Endothelial cell of umbilical vein (primary cell): ENCODE measurements at regions not wholly inside any gene's neighbourhood (a gene's known extent, or its start where the extent isn't known, plus 50 kb on each side); places are given as distances from the start of the nearest gene placed in this dataset.

Experiments
- CTCF ChIP-seq, 2 donors: IDR thresholded peaks; 1 replicate in 1 of 2; 2 replicates in 1 of 2; pipeline ENCODE4 v1.5.1; 2011; ENCODE audit warnings: low read length in 2 of 2, mild to moderate bottlenecking in 2 of 2, moderate library complexity in 2 of 2, control low read depth in 1 of 2, inconsistent platforms in 1 of 2, low read depth in 1 of 2; ENCODE audit not compliant: insufficient read depth in 1 of 2; ENCODE audit errors: extremely low read depth in 1 of 2
- EZH2 ChIP-seq: IDR thresholded peaks from 2 replicates; pipeline ENCODE4 v1.6.1; 2012; ENCODE audit warnings: borderline replicate concordance, low read depth, mild to moderate bottlenecking, moderate library complexity, low read length, inconsistent platforms; ENCODE audit not compliant: severe bottlenecking
- FOS ChIP-seq: IDR thresholded peaks from 2 replicates; pipeline ENCODE4 v1.6.1; 2011; ENCODE audit warnings: mild to moderate bottlenecking, low read length, moderate library complexity, borderline replicate concordance; ENCODE audit not compliant: insufficient read depth
- JUN ChIP-seq: IDR thresholded peaks from 2 replicates; pipeline ENCODE4 v1.6.1; 2011; ENCODE audit warnings: borderline replicate concordance, low read depth; ENCODE audit not compliant: insufficient read length, insufficient read depth
- MAX ChIP-seq: IDR thresholded peaks from 2 replicates; pipeline ENCODE4 v1.6.1; 2011; ENCODE audit not compliant: insufficient read depth, insufficient read length
- MYC ChIP-seq: IDR thresholded peaks from one replicate; pipeline ENCODE4 v1.6.1; 2011; ENCODE audit warnings: mild to moderate bottlenecking, low read depth, low read length
- POLR2A ChIP-seq: IDR thresholded peaks from 2 replicates; pipeline ENCODE4 v1.6.1; 2012; ENCODE audit warnings: low read depth, mild to moderate bottlenecking, control low read depth, low read length
- POLR2AphosphoS5 ChIP-seq: IDR thresholded peaks from 2 replicates; pipeline ENCODE4 v1.6.1; 2012; ENCODE audit warnings: low read depth, mild to moderate bottlenecking, control low read depth, low read length, moderate library complexity; ENCODE audit not compliant: insufficient read depth

GRCh38 chr6:121917263-121917829 is 481.9 kb downstream of the GJA1 start:
- TF ChIP-seq POLR2AphosphoS5 (no peak), POLR2A (no peak), CTCF (IDR thresholded peaks at IDR 0.05; ENCODE audit: extremely low read depth in 1 of 2, insufficient read depth in 1 of 2, low read depth in 1 of 2, low read length in 2 of 2) (no peak), MYC (no peak), FOS (no peak), EZH2 (no peak), JUN (no peak), MAX (no peak)
